PFSK-1 (cell line): ENCODE measurements at regions not wholly inside any gene's neighbourhood (a gene's known extent, or its start where the extent isn't known, plus 50 kb on each side); places are given as distances from the start of the nearest gene placed in this dataset.

Experiments
- FOXP2 ChIP-seq: optimal IDR thresholded peaks from 2 replicates; pipeline ENCODE3; 2011; ENCODE audit warnings: borderline replicate concordance, control low read depth, inconsistent platforms; ENCODE audit not compliant: insufficient read depth; ENCODE audit errors: extremely low read length, extremely low read depth
- POLR2AphosphoS5 ChIP-seq: IDR thresholded peaks from 2 replicates; pipeline ENCODE4 v1.6.1; 2012; ENCODE audit warnings: low read depth, mild to moderate bottlenecking, control low read depth, low read length, moderate library complexity
- REST ChIP-seq, 2 experiments: IDR thresholded peaks; 2 replicates each; pipeline versions ENCODE4 v1.6.1 to v1.8.0; 2011 to 2012; ENCODE audit warnings: low read depth in 2 of 2, low read length in 2 of 2, control low read depth in 1 of 2, inconsistent platforms in 1 of 2, mild to moderate bottlenecking in 1 of 2, moderate library complexity in 1 of 2; ENCODE audit not compliant: insufficient read depth in 1 of 2
- SIN3A ChIP-seq: IDR thresholded peaks from 2 replicates; pipeline ENCODE4 v1.6.1; 2012; ENCODE audit warnings: mild to moderate bottlenecking, low read length, moderate library complexity, borderline replicate concordance; ENCODE audit not compliant: insufficient read depth
- TAF1 ChIP-seq: IDR thresholded peaks from 2 replicates; pipeline ENCODE4 v1.6.1; 2012; ENCODE audit warnings: low read length, control low read depth, borderline replicate concordance; ENCODE audit not compliant: insufficient read depth

- TF ChIP-seq POLR2AphosphoS5 (no peak), REST (IDR thresholded peaks at IDR 0.05; ENCODE audit: insufficient read depth in 1 of 2, low read depth in 2 of 2, low read length in 2 of 2) (no peak), FOXP2 (no peak), SIN3A (no peak), TAF1 (no peak)
Observed at GRCh38 chr4:117545039-117545438, 459.7 kb upstream of the TRAM1L1 start.

- TF ChIP-seq SIN3A (no peak), FOXP2 (no peak), REST (IDR thresholded peaks at IDR 0.05; ENCODE audit: insufficient read depth in 1 of 2, low read depth in 2 of 2, low read length in 2 of 2) (no peak), POLR2AphosphoS5 (no peak), TAF1 (no peak)
Observed at GRCh38 chr4:117549524-117549923, 464.1 kb upstream of the TRAM1L1 start.

GRCh38 chr4:117550085-117550484 lies 464.7 kb upstream of the TRAM1L1 start:
- TF ChIP-seq REST (IDR thresholded peaks at IDR 0.05; ENCODE audit: insufficient read depth in 1 of 2, low read depth in 2 of 2, low read length in 2 of 2) (no peak), POLR2AphosphoS5 (no peak), FOXP2 (no peak), TAF1 (no peak), SIN3A (no peak)

- no peak for TF ChIP-seq POLR2AphosphoS5
- TF ChIP-seq REST (IDR thresholded peaks at IDR 0.05; ENCODE audit: insufficient read depth in 1 of 2, low read depth in 2 of 2, low read length in 2 of 2): no peak
- TF ChIP-seq SIN3A: no peak
- no peak for TF ChIP-seq FOXP2
- TF ChIP-seq TAF1: no peak
Observed at GRCh38 chr4:117560329-117560728, 474.0 kb upstream of the NDST3 start.

DNA sequence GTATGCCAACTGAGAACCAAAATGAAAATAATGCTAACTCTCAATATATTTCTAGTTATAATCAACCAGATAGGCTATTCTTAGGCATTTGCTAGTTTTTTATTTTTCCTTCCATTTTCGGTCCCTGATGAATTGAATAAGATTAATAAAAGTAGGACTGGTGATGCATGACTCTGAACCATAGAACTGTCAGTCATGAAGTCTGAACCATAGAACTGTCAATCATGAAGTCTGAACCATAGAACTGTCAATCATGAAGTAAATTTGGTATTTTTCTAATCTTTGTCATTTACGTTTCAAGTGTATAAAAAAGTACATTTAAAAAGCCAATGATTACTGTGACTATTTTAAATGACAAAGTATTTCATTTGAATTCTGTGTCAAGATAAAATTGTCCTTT lies 460.2 kb upstream of the NDST3 start:
- no peak for TF ChIP-seq REST (IDR thresholded peaks at IDR 0.05; ENCODE audit: insufficient read depth in 1 of 2, low read depth in 2 of 2, low read length in 2 of 2)
- no peak for TF ChIP-seq FOXP2
- no peak for TF ChIP-seq POLR2AphosphoS5
